ENCODE measurements at regions not wholly inside any gene's neighbourhood (a gene's known extent, or its start where the extent isn't known, plus 50 kb on each side); places are given as distances from the start of the nearest gene placed in this dataset.

GRCh38 chr2:118167026-118167425 lies 78.8 kb downstream of the INSIG2 start (continued):
- no peak for TF ChIP-seq ZBTB4 (CRISPR knock-in tag; IDR thresholded peaks at IDR 0.05)
- TF ChIP-seq NR2C2 (IDR thresholded peaks at IDR 0.05; ENCODE audit: borderline replicate concordance, control insufficient read depth, insufficient read length, low read depth): no peak
- no peak for TF ChIP-seq SREBF1 (IDR thresholded peaks at IDR 0.05; ENCODE audit: low read length)
- TF ChIP-seq GATAD2B (conservative IDR thresholded peaks at IDR 0.05; ENCODE audit: low read depth): no peak
- TF ChIP-seq CREM (IDR thresholded peaks at IDR 0.05; ENCODE audit: low read depth): no peak
- no peak for TF ChIP-seq MXI1 (IDR thresholded peaks at IDR 0.05; ENCODE audit: low read depth, low read length)
- TF ChIP-seq HDAC6 (IDR thresholded peaks at IDR 0.05; ENCODE audit: unreplicated experiment): no peak
- TF ChIP-seq, protein P1, sequence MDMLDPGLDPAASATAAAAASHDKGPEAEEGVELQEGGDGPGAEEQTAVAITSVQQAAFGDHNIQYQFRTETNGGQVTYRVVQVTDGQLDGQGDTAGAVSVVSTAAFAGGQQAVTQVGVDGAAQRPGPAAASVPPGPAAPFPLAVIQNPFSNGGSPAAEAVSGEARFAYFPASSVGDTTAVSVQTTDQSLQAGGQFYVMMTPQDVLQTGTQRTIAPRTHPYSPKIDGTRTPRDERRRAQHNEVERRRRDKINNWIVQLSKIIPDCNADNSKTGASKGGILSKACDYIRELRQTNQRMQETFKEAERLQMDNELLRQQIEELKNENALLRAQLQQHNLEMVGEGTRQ (IDR thresholded peaks at IDR 0.05; ENCODE audit: borderline replicate concordance, low read depth, low read length): no peak
- no peak for TF ChIP-seq CEBPZ (IDR thresholded peaks at IDR 0.05; ENCODE audit: low read depth, low read length)
- TF ChIP-seq PRDM15 (CRISPR knock-in tag; IDR thresholded peaks at IDR 0.05): no peak

Data from GM12878 (cell line).